Progenitor cell of endocrine pancreas (in vitro differentiated cells): ENCODE measurements at regions not wholly inside any gene's neighbourhood (a gene's known extent, or its start where the extent isn't known, plus 50 kb on each side); places are given as distances from the start of the nearest gene placed in this dataset.

Experiments
- DNase-seq: peaks from one replicate; pipeline ENCODE4 v3.0.0; 2021; ENCODE audit warnings: low spot score; ENCODE audit not compliant: unreplicated experiment
- H3K27ac Mint-ChIP-seq: 2 replicates; pipeline ENCODE4 v1.8.0; 2021; ENCODE audit warnings: mild to moderate bottlenecking, moderate library complexity, mixed read lengths
- H3K27me3 Mint-ChIP-seq: 2 replicates; pipeline ENCODE4 v1.8.0; 2021; ENCODE audit warnings: mixed read lengths
- H3K36me3 Mint-ChIP-seq: 2 replicates; pipeline ENCODE4 v1.8.0; 2022; ENCODE audit warnings: mixed read lengths; ENCODE audit not compliant: insufficient read depth
- H3K4me1 Mint-ChIP-seq: 2 replicates; pipeline ENCODE4 v1.8.0; 2021; ENCODE audit warnings: low read depth, mixed read lengths
- H3K4me3 Mint-ChIP-seq: 2 replicates; pipeline ENCODE4 v1.8.0; 2021; ENCODE audit warnings: low read depth, mild to moderate bottlenecking, moderate library complexity, mixed read lengths
- H3K9me3 Mint-ChIP-seq: 2 replicates; pipeline ENCODE4 v1.8.0; 2021; ENCODE audit warnings: low read depth, mixed read lengths
- CTCF ChIP-seq: fragments of 200-600 bp; sonication (generic); IDR thresholded peaks from one replicate; pipeline ENCODE4 v1.5.0; 2021; ENCODE audit warnings: antibody characterized with exemption, mild to moderate bottlenecking; ENCODE audit not compliant: unreplicated experiment

- no peaks in the 10 kb centered on the region for H3K36me3 Mint-ChIP-seq
- H3K4me1 Mint-ChIP-seq, result no peaks in the 10 kb centered on the region
- H3K4me3 Mint-ChIP-seq, result no peak overlapping the region
- H3K9me3 Mint-ChIP-seq, result no peaks in the 10 kb centered on the region
- H3K27ac Mint-ChIP-seq, result no peak overlapping the region
- peaks cover 17% of the 10 kb centered on the region for H3K27me3 Mint-ChIP-seq
- no peak for DNase-seq
- no peak for TF ChIP-seq CTCF
Measured at GRCh38 chr22:44363013-44363979, 50.5 kb upstream of the SHISAL1 start.

GRCh38 chr22:44362249-44363012 is 49.7 kb upstream of the SHISAL1 start:
- no peaks in the 10 kb centered on the region for H3K4me1 Mint-ChIP-seq
- TF ChIP-seq CTCF, result no peak
- DNase-seq, result no peak
- no peak overlapping the region for H3K4me3 Mint-ChIP-seq
- no peaks in the 10 kb centered on the region for H3K36me3 Mint-ChIP-seq
- no peak overlapping the region for H3K27ac Mint-ChIP-seq
- H3K27me3 Mint-ChIP-seq, result peaks cover 20% of the 10 kb centered on the region
- H3K9me3 Mint-ChIP-seq, result no peaks in the 10 kb centered on the region
